ENCODE measurements at regions not wholly inside any gene's neighbourhood (a gene's known extent, or its start where the extent isn't known, plus 50 kb on each side); places are given as distances from the start of the nearest gene placed in this dataset.

- TF ChIP-seq EP300 (IDR thresholded peaks at IDR 0.05; ENCODE audit: borderline replicate concordance in 1 of 2, control insufficient read depth in 1 of 2, low read depth in 2 of 2, low read length in 2 of 2) (no peak), IKZF2 (IDR thresholded peaks at IDR 0.05) (no peak), ATF2 (IDR thresholded peaks at IDR 0.05; ENCODE audit: low read length) (no peak), ATF3 (IDR thresholded peaks at IDR 0.05; ENCODE audit: borderline replicate concordance, extremely low read depth, low read depth, low read length) (no peak), ZBTB11 (CRISPR knock-in tag; IDR thresholded peaks at IDR 0.05) (no peak), BCL11A (IDR thresholded peaks at IDR 0.05; ENCODE audit: low read depth, low read length) (no peak), DPF2 (IDR thresholded peaks at IDR 0.05) (no peak), SMC3 (IDR thresholded peaks at IDR 0.05; ENCODE audit: borderline replicate concordance, low read length) (no peak)
Measured at GRCh38 chr6:115811541-115811940, 249.2 kb downstream of the FRK start (continued).

- Histone ChIP-seq H3K4me2 (ENCODE audit: control insufficient read depth, insufficient read depth) (no peak overlapping the region), H3K27me3 (replicated peaks in 1 of 2; ENCODE audit: control insufficient read depth in 2 of 2, insufficient read depth in 2 of 2, low read length in 1 of 2) (no peaks in the 10 kb centered on the region), H3K79me2 (ENCODE audit: control insufficient read depth, insufficient read depth, low read length) (no peaks in the 10 kb centered on the region), H2AFZ (ENCODE audit: control insufficient read depth, low read depth, low read length) (no peak overlapping the region), H3K27ac (ENCODE audit: control insufficient read depth, insufficient read depth) (no peak overlapping the region), H3K36me3 (ENCODE audit: control insufficient read depth in 2 of 2, insufficient read depth in 2 of 2, low read length in 1 of 2) (no peaks in the 10 kb centered on the region), H3K4me3 (no peak overlapping the region), H3K4me1 (ENCODE audit: control insufficient read depth, insufficient read depth, low read length) (no peaks in the 10 kb centered on the region), H4K20me1 (ENCODE audit: control insufficient read depth, insufficient read depth) (no peaks in the 10 kb centered on the region), H3K9me3 (replicated peaks; ENCODE audit: control insufficient read depth, insufficient read depth, low read length) (no peaks in the 10 kb centered on the region), H3K9ac (ENCODE audit: control insufficient read depth, insufficient read depth, low read length) (no peak overlapping the region)
- in situ Hi-C loops (cut with MboI) = no loop called here
- DNase-seq (ENCODE audit: low read depth, low spot score) (no peak), ATAC-seq (no peak), FAIRE-seq (no peak)
- CTCF ChIA-PET = no interaction called here
- WGBS (ENCODE audit: insufficient coverage, insufficient replicate concordance, low lambda C conversion rate, missing lambda C conversion rate) = 0% methylated on average over 1 of the region's 1 CpG
- intact Hi-C loops (cut with micrococcal nuclease; ENCODE audit: unreplicated experiment) = no loop called here
- RAD21 ChIA-PET (ENCODE audit: unreplicated experiment) = no interaction called here
- no TSS peak for BruUV-seq (replicated peaks)
- POLR2A ChIA-PET = no interaction called here
- SMC1A ChIA-PET (ENCODE audit: uncharacterized antibody, unreplicated experiment) = no interaction called here
- TF ChIP-seq PAX5 (IDR thresholded peaks at IDR 0.05; ENCODE audit: borderline replicate concordance, low read depth, low read length) = no peak
- no peak for TF ChIP-seq PML (IDR thresholded peaks at IDR 0.05; ENCODE audit: low read length)
- no peak for TF ChIP-seq POLR2AphosphoS2 (IDR thresholded peaks at IDR 0.05; ENCODE audit: low read depth, low read length)
- TF ChIP-seq NFIC (IDR thresholded peaks at IDR 0.05; ENCODE audit: low read depth, low read length) = no peak
- no peak for TF ChIP-seq ZBTB11 (CRISPR knock-in tag; IDR thresholded peaks at IDR 0.05)
- no peak for TF ChIP-seq RFX5 (IDR thresholded peaks at IDR 0.05; ENCODE audit: low read depth, low read length)
- TF ChIP-seq NRF1 (conservative IDR thresholded peaks at IDR 0.05; ENCODE audit: low read depth, low read length) = no peak
- TF ChIP-seq TCF3 (IDR thresholded peaks at IDR 0.05; ENCODE audit: borderline replicate concordance, insufficient read depth, low read depth, low read length) = no peak
Measured at GRCh38 chr6:115798229-115798628, 262.5 kb downstream of the FRK start.
